HepG2 (cell line): ENCODE measurements at regions not wholly inside any gene's neighbourhood (a gene's known extent, or its start where the extent isn't known, plus 50 kb on each side); places are given as distances from the start of the nearest gene placed in this dataset.

Experiments
- ATAC-seq: fragments of 200-7000 bp; cut with Tn5 transposase; 3 replicates; pipeline ENCODE4 v1.9.1; 2020; ENCODE audit warnings: mild to moderate bottlenecking, moderate library complexity
- BruUV-seq: library from RNA; stranded (reverse); fragments of 400-500 nt; replicated peaks from 2 replicates; lab custom pipeline; 2021; lab: Mats Ljungman, UMichigan
- CTCF ChIA-PET: fragments of 300-600 bp; formaldehyde crosslinking; extraction: SDS; loops from one replicate; lab custom pipeline; 2021; ENCODE audit warnings: low total read pairs, inconsistent platforms, low intra/inter-chr PET ratio; lab: Yijun Ruan, JAX
- POLR2A ChIA-PET: fragments of 350-600 bp; sonication (Branson Sonifier 250); formaldehyde crosslinking; loops from one replicate; lab custom pipeline; 2020; ENCODE audit warnings: antibody characterized with exemption, inconsistent platforms; lab: Yijun Ruan, JAX
- DNase-seq: peaks from one replicate; pipeline ENCODE4 v3.0.0-alpha.2; 2015; ENCODE audit warnings: low spot score
- FAIRE-seq: peaks from 3 replicates; lab custom pipeline; 2011; peaks lifted over from hg19 to GRCh38; lab: Jason Lieb, UNC
- H2AFZ ChIP-seq: one replicate; pipeline ENCODE4 v1.6.1; 2011; ENCODE audit warnings: low read length, inconsistent platforms
- H3K27ac ChIP-seq: fragments of 300-600 bp; 3 replicates; pipeline ENCODE4 v1.8.0; 2011; ENCODE audit warnings: mixed run types, mild to moderate bottlenecking, mixed read lengths, low read length, inconsistent platforms; ENCODE audit not compliant: insufficient read depth; ENCODE audit errors: extremely low read length
- H3K27me3 ChIP-seq, 2 experiments: fragments of 200-600 bp in 1 of 2; 2 replicates in 1 of 2; 3 replicates in 1 of 2; pipeline versions ENCODE4 v1.6.0 to v1.8.0; 2011; ENCODE audit warnings: low read length in 2 of 2, mild to moderate bottlenecking in 2 of 2, moderate library complexity in 2 of 2, inconsistent platforms in 1 of 2; ENCODE audit not compliant: insufficient read depth in 2 of 2, control insufficient read depth in 1 of 2
- H3K36me3 ChIP-seq, 2 experiments: fragments of 200-600 bp in 1 of 2; replicated peaks in 1 of 2; 2 replicates in 1 of 2; 3 replicates in 1 of 2; pipeline versions ENCODE4 v1.5.1 to v1.8.0; 2011; ENCODE audit warnings: low read length in 2 of 2, inconsistent platforms in 1 of 2; ENCODE audit not compliant: insufficient read depth in 2 of 2, control insufficient read depth in 1 of 2
- H3K4me1 ChIP-seq: 2 replicates; pipeline ENCODE4 v1.5.1; 2012; ENCODE audit warnings: low read length, inconsistent platforms; ENCODE audit not compliant: insufficient read depth
- H3K4me2 ChIP-seq: 2 replicates; pipeline ENCODE4 v1.6.0; 2011; ENCODE audit warnings: low read depth, low read length, inconsistent platforms
- H3K4me3 ChIP-seq, 3 experiments: fragments of 200-600 bp in 1 of 3; sonication (generic), shearing (Covaris generic) in 1 of 3; replicated peaks in 1 of 3; 2 replicates each; pipeline ENCODE4 v1.5.1; 2011 to 2016; ENCODE audit warnings: low read length in 3 of 3, inconsistent platforms in 2 of 3, low read depth in 2 of 3, mild to moderate bottlenecking in 2 of 3, control low read depth in 1 of 3, mixed read lengths in 1 of 3; ENCODE audit not compliant: insufficient read depth in 1 of 3
- H3K79me2 ChIP-seq: one replicate; pipeline ENCODE4 v1.6.1; 2011; ENCODE audit warnings: low read length, inconsistent platforms; ENCODE audit not compliant: insufficient read depth
- H3K9ac ChIP-seq: 2 replicates; pipeline ENCODE4 v1.6.0; 2011; ENCODE audit warnings: mild to moderate bottlenecking, low read depth, low read length, inconsistent platforms; ENCODE audit not compliant: insufficient read depth
- H3K9me3 ChIP-seq: 2 replicates; pipeline ENCODE4 v1.5.1; 2012; ENCODE audit warnings: mild to moderate bottlenecking, low read length
- H4K20me1 ChIP-seq: 2 replicates; pipeline ENCODE4 v1.6.0; 2011; ENCODE audit warnings: inconsistent platforms, mild to moderate bottlenecking, low read length, moderate library complexity; ENCODE audit not compliant: insufficient read depth
- ADNP ChIP-seq: sonication (generic); formaldehyde crosslinking; IDR thresholded peaks from 2 replicates; pipeline ENCODE4 v1.4.0; 2020; ENCODE audit warnings: missing genetic modification reagents
- DZIP1 ChIP-seq: sonication (generic); formaldehyde crosslinking; IDR thresholded peaks from 2 replicates; pipeline ENCODE4 v1.5.0; 2020; ENCODE audit warnings: mild to moderate bottlenecking, missing genetic modification reagents
- LCORL ChIP-seq, 2 experiments: fragments of 450-650 bp in 1 of 2; sonication (generic) in 1 of 2; formaldehyde crosslinking in 1 of 2; IDR thresholded peaks; 2 replicates each; pipeline versions ENCODE4 v1.5.0 to v1.6.1; 2017 to 2020; ENCODE audit warnings: antibody characterized with exemption in 1 of 2, missing genetic modification reagents in 1 of 2
- REL ChIP-seq: sonication (generic); formaldehyde crosslinking; conservative IDR thresholded peaks from 2 replicates; pipeline ENCODE4 v1.8.0; 2022; ENCODE audit warnings: mild to moderate bottlenecking, missing genetic modification reagents, moderate library complexity
- REPIN1 ChIP-seq: sonication (generic); formaldehyde crosslinking; IDR thresholded peaks from 2 replicates; pipeline ENCODE4 v1.8.0; 2022; ENCODE audit warnings: missing genetic modification reagents, low read depth, mild to moderate bottlenecking, borderline replicate concordance
- SMARCC2 ChIP-seq: fragments of 450-650 bp; IDR thresholded peaks from 2 replicates; pipeline ENCODE4 v1.6.1; 2017; ENCODE audit warnings: antibody characterized with exemption, mild to moderate bottlenecking
- SRSF1 ChIP-seq: fragments of 200-400 bp; formaldehyde crosslinking; optimal IDR thresholded peaks from 2 replicates; pipeline ENCODE3; 2017; ENCODE audit warnings: mild to moderate bottlenecking, low read depth, low read length, moderate library complexity
- ZNF326 ChIP-seq: sonication (generic); formaldehyde crosslinking; IDR thresholded peaks from 2 replicates; pipeline ENCODE4 v1.4.0; 2020; ENCODE audit warnings: missing genetic modification reagents, borderline replicate concordance
- ZNF512 ChIP-seq: sonication (generic); formaldehyde crosslinking; IDR thresholded peaks from 2 replicates; pipeline ENCODE4 v1.4.0; 2020; ENCODE audit warnings: mild to moderate bottlenecking, missing genetic modification reagents
- WGBS: methylation state at CpG from one replicate; pipeline ENCODE4 v1.1.6; 2017; ENCODE audit warnings: low lambda C conversion rate; 5-methylcytosine and 5-hydroxymethylcytosine counted together
- in situ Hi-C: cut with HindIII; loops from 2 replicates; pipeline ENCODE4 v1.10.0; 2017; ENCODE audit warnings: low pct_unique_long_range_greater_than_20kb; ENCODE audit not compliant: extremely low pct_ligation_motif_present
- intact Hi-C: fragments of 100-400 bp; cut with micrococcal nuclease; formaldehyde crosslinking; loops from one replicate; pipeline ENCODE4 v1.10.0; 2022; ENCODE audit not compliant: unreplicated experiment

- Histone ChIP-seq H4K20me1 (no peaks in the 10 kb centered on the region), H3K79me2 (no peaks in the 10 kb centered on the region), H3K27me3 (no peaks in the 10 kb centered on the region), H3K4me3 (no peak overlapping the region), H3K9me3 (peaks cover 65% of the 10 kb centered on the region), H3K9ac (no peak overlapping the region), H3K36me3 (no peaks in the 10 kb centered on the region), H3K4me2 (no peak overlapping the region), H3K27ac (no peak overlapping the region), H2AFZ (no peak overlapping the region), H3K4me1 (no peaks in the 10 kb centered on the region)
- CTCF ChIA-PET = no interaction called here
- DNase-seq = no peak
- TF ChIP-seq ZNF326 (CRISPR knock-in tag) (no peak), REL (CRISPR knock-in tag) (no peak), REPIN1 (no peak), LCORL (IDR thresholded peaks at IDR 0.05) (no peak), LCORL (CRISPR knock-in tag; IDR thresholded peaks at IDR 0.05) (no peak), ADNP (CRISPR knock-in tag) (no peak), DZIP1 (CRISPR knock-in tag) (no peak), SMARCC2 (no peak), ZNF512 (no peak), SRSF1 (no peak)
- no TSS peak for BruUV-seq
- no peak for ATAC-seq
- no peak for FAIRE-seq
- WGBS = 33% methylated on average over 2 of the region's 2 CpGs
- intact Hi-C loops = no loop called here
- POLR2A ChIA-PET = no interaction called here
- in situ Hi-C loops = no loop called here
Measured at GRCh38 chr2:52264911-52265310, 1233.0 kb upstream of the NRXN1 start.
